ENCODE measurements at regions not wholly inside any gene's neighbourhood (a gene's known extent, or its start where the extent isn't known, plus 50 kb on each side); places are given as distances from the start of the nearest gene placed in this dataset.

DNA sequence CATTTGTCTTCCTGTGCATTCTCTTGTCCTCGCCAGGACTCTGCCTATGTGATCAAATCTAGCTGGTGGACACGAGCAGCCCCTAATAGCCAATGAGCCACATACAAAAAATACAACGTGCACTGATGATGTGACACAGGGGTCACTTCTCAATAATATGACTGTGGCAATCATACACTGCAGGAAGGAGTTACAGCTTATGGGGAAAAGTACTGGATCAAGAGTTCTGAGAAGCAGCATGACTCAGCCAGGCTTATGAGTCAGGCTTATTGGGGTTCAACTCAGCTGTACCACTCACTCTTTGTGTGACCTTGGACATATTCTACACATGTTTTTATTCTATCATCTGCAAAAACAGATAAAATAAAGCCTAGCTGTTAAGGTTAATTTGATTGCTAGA lies 889.4 kb upstream of the TENM4 start:
- Histone ChIP-seq H4K20me1 (replicated peaks; ENCODE audit: control insufficient read depth, extremely low read depth, insufficient read depth, low read length) (no peaks in the 10 kb centered on the region), H3K36me3 (ENCODE audit: control insufficient read depth in 2 of 2, extremely low read depth in 1 of 2, insufficient read depth in 2 of 2, low read length in 2 of 2) (no peaks in the 10 kb centered on the region), H3K79me2 (ENCODE audit: control insufficient read depth, insufficient read depth, low read length) (no peaks in the 10 kb centered on the region), H3K4me2 (ENCODE audit: insufficient read depth, low read length) (no peak overlapping the region), H2AFZ (ENCODE audit: low read depth, low read length) (no peak overlapping the region), H3K27me3 (ENCODE audit: control insufficient read depth in 2 of 2, insufficient read depth in 2 of 2, low read length in 2 of 2) (no peaks in the 10 kb centered on the region), H3K4me3 (replicated peaks in 1 of 3; ENCODE audit: insufficient read depth in 1 of 3, low read depth in 1 of 3, low read length in 3 of 3) (no peak overlapping the region), H3K4me1 (ENCODE audit: control insufficient read depth, extremely low read depth, insufficient read depth, low read length) (peaks cover 15% of the 10 kb centered on the region), H3K9ac (replicated peaks; ENCODE audit: extremely low read depth, insufficient read depth, low read length) (no peak overlapping the region), H3K9me3 (replicated peaks; ENCODE audit: control insufficient read depth, insufficient read depth, low read length) (no peaks in the 10 kb centered on the region), H3K9me1 (replicated peaks; ENCODE audit: control insufficient read depth, extremely low read depth, insufficient read depth, low read length) (no peaks in the 10 kb centered on the region), H3K27ac (ENCODE audit: insufficient read depth, low read depth, low read length) (no peak overlapping the region)
- FAIRE-seq (peak; percentile 95), DNase-seq (ENCODE audit: low read depth, low spot score) (peak; percentile 81)
- CTCF ChIA-PET: no interaction called here
- dilution Hi-C loops (cut with MboI; ENCODE audit: extremely low pct_ligation_motif_present, low sequenced_read_pairs) (no loop called here), intact Hi-C loops (cut with micrococcal nuclease) (no loop called here)
- BruUV-seq (replicated peaks): no TSS peak
- POLR2A ChIA-PET: no interaction called here
- TF ChIP-seq, protein P1, sequence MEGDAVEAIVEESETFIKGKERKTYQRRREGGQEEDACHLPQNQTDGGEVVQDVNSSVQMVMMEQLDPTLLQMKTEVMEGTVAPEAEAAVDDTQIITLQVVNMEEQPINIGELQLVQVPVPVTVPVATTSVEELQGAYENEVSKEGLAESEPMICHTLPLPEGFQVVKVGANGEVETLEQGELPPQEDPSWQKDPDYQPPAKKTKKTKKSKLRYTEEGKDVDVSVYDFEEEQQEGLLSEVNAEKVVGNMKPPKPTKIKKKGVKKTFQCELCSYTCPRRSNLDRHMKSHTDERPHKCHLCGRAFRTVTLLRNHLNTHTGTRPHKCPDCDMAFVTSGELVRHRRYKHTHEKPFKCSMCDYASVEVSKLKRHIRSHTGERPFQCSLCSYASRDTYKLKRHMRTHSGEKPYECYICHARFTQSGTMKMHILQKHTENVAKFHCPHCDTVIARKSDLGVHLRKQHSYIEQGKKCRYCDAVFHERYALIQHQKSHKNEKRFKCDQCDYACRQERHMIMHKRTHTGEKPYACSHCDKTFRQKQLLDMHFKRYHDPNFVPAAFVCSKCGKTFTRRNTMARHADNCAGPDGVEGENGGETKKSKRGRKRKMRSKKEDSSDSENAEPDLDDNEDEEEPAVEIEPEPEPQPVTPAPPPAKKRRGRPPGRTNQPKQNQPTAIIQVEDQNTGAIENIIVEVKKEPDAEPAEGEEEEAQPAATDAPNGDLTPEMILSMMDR (IDR thresholded peaks at IDR 0.05; ENCODE audit: extremely low read depth in 1 of 2, insufficient read depth in 1 of 2, low read depth in 1 of 2, low read length in 2 of 2): no peak
- TF ChIP-seq EZH2 (IDR thresholded peaks at IDR 0.05; ENCODE audit: borderline replicate concordance, low read depth, low read length, severe bottlenecking) (no peak), POLR2AphosphoS5 (IDR thresholded peaks at IDR 0.05; ENCODE audit: insufficient read depth, low read depth, low read length) (peak; percentile 21), POLR2A (IDR thresholded peaks at IDR 0.05; ENCODE audit: low read depth, low read length) (no peak), GATA2 (IDR thresholded peaks at IDR 0.05; ENCODE audit: insufficient read depth, insufficient read length, low read depth, low read length) (no peak), JUN (IDR thresholded peaks at IDR 0.05; ENCODE audit: borderline replicate concordance, insufficient read depth, insufficient read length, low read depth) (peak; percentile 58), MYC (IDR thresholded peaks at IDR 0.05; ENCODE audit: low read depth, low read length) (no peak), FOS (IDR thresholded peaks at IDR 0.05; ENCODE audit: borderline replicate concordance, insufficient read depth, low read length) (peak; percentile 80)
- TF ChIP-seq, protein P2, sequence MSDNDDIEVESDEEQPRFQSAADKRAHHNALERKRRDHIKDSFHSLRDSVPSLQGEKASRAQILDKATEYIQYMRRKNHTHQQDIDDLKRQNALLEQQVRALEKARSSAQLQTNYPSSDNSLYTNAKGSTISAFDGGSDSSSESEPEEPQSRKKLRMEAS (IDR thresholded peaks at IDR 0.05; ENCODE audit: insufficient read depth, insufficient read length): no peak
